SK-N-SH (cell line): ENCODE measurements at regions not wholly inside any gene's neighbourhood (a gene's known extent, or its start where the extent isn't known, plus 50 kb on each side); places are given as distances from the start of the nearest gene placed in this dataset.

Experiments used
- POLR2AphosphoS5 ChIP-seq: IDR thresholded peaks from 2 replicates; pipeline ENCODE4 v1.6.1; 2012; ENCODE audit warnings: low read depth, low read length
- TF ChIP-seq, protein P1 (sequence below): IDR thresholded peaks from 2 replicates; pipeline ENCODE4 v1.4.0; 2012; ENCODE audit warnings: low read depth
- TF ChIP-seq, protein P2 (sequence below): IDR thresholded peaks from 2 replicates; pipeline ENCODE4 v1.6.1; 2012; ENCODE audit warnings: mild to moderate bottlenecking, low read depth, low read length, moderate library complexity
- TF ChIP-seq, protein P3 (sequence below): fragments of 200-600 bp; sonication (generic); IDR thresholded peaks from 2 replicates; pipeline ENCODE4 v1.6.1; 2017; ENCODE audit warnings: antibody characterized with exemption, mild to moderate bottlenecking, moderate library complexity

DNA sequence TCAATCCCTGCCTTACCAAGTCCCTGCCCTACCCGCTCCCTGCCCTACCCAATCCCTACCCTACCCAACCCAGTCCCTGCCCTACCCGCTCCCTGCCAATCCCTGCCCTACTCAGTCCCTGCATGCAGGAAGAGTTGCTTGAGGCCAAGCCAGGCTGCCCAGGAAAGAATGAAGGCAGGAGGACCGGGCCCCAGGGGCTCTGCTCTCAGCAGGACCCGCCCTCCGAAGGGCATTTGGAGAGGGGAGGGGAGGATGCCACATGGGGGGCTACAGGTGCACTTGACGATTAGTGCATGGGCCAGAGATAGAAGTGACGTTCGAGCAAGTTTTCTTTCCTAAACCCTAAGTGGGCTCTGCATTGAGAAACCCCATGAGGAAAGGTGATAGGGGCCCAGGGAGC is 581.2 kb downstream of the TBC1D22A start:
- TF ChIP-seq, protein P1, sequence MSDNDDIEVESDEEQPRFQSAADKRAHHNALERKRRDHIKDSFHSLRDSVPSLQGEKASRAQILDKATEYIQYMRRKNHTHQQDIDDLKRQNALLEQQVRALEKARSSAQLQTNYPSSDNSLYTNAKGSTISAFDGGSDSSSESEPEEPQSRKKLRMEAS = no peak
- no peak for TF ChIP-seq POLR2AphosphoS5
- TF ChIP-seq, protein P2, sequence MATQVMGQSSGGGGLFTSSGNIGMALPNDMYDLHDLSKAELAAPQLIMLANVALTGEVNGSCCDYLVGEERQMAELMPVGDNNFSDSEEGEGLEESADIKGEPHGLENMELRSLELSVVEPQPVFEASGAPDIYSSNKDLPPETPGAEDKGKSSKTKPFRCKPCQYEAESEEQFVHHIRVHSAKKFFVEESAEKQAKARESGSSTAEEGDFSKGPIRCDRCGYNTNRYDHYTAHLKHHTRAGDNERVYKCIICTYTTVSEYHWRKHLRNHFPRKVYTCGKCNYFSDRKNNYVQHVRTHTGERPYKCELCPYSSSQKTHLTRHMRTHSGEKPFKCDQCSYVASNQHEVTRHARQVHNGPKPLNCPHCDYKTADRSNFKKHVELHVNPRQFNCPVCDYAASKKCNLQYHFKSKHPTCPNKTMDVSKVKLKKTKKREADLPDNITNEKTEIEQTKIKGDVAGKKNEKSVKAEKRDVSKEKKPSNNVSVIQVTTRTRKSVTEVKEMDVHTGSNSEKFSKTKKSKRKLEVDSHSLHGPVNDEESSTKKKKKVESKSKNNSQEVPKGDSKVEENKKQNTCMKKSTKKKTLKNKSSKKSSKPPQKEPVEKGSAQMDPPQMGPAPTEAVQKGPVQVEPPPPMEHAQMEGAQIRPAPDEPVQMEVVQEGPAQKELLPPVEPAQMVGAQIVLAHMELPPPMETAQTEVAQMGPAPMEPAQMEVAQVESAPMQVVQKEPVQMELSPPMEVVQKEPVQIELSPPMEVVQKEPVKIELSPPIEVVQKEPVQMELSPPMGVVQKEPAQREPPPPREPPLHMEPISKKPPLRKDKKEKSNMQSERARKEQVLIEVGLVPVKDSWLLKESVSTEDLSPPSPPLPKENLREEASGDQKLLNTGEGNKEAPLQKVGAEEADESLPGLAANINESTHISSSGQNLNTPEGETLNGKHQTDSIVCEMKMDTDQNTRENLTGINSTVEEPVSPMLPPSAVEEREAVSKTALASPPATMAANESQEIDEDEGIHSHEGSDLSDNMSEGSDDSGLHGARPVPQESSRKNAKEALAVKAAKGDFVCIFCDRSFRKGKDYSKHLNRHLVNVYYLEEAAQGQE = no peak
- TF ChIP-seq, protein P3, sequence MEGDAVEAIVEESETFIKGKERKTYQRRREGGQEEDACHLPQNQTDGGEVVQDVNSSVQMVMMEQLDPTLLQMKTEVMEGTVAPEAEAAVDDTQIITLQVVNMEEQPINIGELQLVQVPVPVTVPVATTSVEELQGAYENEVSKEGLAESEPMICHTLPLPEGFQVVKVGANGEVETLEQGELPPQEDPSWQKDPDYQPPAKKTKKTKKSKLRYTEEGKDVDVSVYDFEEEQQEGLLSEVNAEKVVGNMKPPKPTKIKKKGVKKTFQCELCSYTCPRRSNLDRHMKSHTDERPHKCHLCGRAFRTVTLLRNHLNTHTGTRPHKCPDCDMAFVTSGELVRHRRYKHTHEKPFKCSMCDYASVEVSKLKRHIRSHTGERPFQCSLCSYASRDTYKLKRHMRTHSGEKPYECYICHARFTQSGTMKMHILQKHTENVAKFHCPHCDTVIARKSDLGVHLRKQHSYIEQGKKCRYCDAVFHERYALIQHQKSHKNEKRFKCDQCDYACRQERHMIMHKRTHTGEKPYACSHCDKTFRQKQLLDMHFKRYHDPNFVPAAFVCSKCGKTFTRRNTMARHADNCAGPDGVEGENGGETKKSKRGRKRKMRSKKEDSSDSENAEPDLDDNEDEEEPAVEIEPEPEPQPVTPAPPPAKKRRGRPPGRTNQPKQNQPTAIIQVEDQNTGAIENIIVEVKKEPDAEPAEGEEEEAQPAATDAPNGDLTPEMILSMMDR = no peak
